GM19035 (cell line): ENCODE measurements at regions not wholly inside any gene's neighbourhood (a gene's known extent, or its start where the extent isn't known, plus 50 kb on each side); places are given as distances from the start of the nearest gene placed in this dataset.
"Not testable (repeated sequence)": the region's sequence is repeated elsewhere in the genome, so short reads cannot be mapped to it uniquely, and the experiment has no call there.

Source experiments
- ATAC-seq: cut with Tn5 transposase; IDR thresholded peaks from one replicate; pipeline ENCODE4 v1.9.1; 2021; ENCODE audit not compliant: unreplicated experiment

- ATAC-seq: no peak
Measured at GRCh38 chr1:229164348-229164747, 106.6 kb upstream of the RAB4A start.

GRCh38 chr1:229164836-229165735 lies 105.8 kb upstream of the RAB4A start:
- no peak for ATAC-seq

GRCh38 chr1:229167318-229167717 lies 103.6 kb upstream of the RAB4A start:
- ATAC-seq: no peak

GRCh38 chr1:229169399-229169798 lies 101.5 kb upstream of the RAB4A start:
- ATAC-seq: no peak

- no peak for ATAC-seq
Measured at GRCh38 chr1:229170274-229170673, 100.6 kb upstream of the RAB4A start.

- no peak for ATAC-seq
Measured at GRCh38 chr1:229170778-229171505, 100.0 kb upstream of the RAB4A start.

GRCh38 chr1:229171934-229172333 lies 99.0 kb upstream of the RAB4A start:
- no peak for ATAC-seq

- not testable (repeated sequence) for ATAC-seq
Measured at GRCh38 chr1:229173491-229174476, 97.1 kb upstream of the RAB4A start.

- ATAC-seq: not testable (repeated sequence)
Measured at GRCh38 chr1:229175297-229175696, 95.6 kb upstream of the RAB4A start.

- not testable (repeated sequence) for ATAC-seq
Measured at GRCh38 chr1:229176457-229176856, 94.5 kb upstream of the RAB4A start.

- ATAC-seq: no peak
Measured at GRCh38 chr1:229180161-229180560, 90.8 kb upstream of the RAB4A start.

- ATAC-seq: no peak
Measured at GRCh38 chr1:229181419-229181818, 89.5 kb upstream of the RAB4A start.

GRCh38 chr1:229183588-229183987 lies 87.3 kb upstream of the RAB4A start:
- no peak for ATAC-seq

GRCh38 chr1:229184066-229184465 lies 86.8 kb upstream of the RAB4A start:
- no peak for ATAC-seq

GRCh38 chr1:229185963-229186362 lies 84.9 kb upstream of the RAB4A start:
- no peak for ATAC-seq

- peak; percentile 90 for ATAC-seq
Measured at GRCh38 chr1:229186373-229187056, 84.4 kb upstream of the RAB4A start.

GRCh38 chr1:229190057-229190575 lies 80.8 kb upstream of the RAB4A start:
- no peak for ATAC-seq

GRCh38 chr1:229191066-229191674 lies 79.7 kb upstream of the RAB4A start:
- no peak for ATAC-seq

- ATAC-seq: no peak
Measured at GRCh38 chr1:229192031-229192430, 78.9 kb upstream of the RAB4A start.

- ATAC-seq: no peak
Measured at GRCh38 chr1:229192853-229193252, 78.1 kb upstream of the RAB4A start.
